ENCODE measurements at regions not wholly inside any gene's neighbourhood (a gene's known extent, or its start where the extent isn't known, plus 50 kb on each side); places are given as distances from the start of the nearest gene placed in this dataset.

- no peak for TF ChIP-seq CTCF (IDR thresholded peaks at IDR 0.05)
- TF ChIP-seq POLR2A (IDR thresholded peaks at IDR 0.05), result no peak
These were observed 50.0 kb upstream of the DTNBP1 start for GRCh38 chr6:15712797-15713196.

Measured in right lobe of liver (tissue), 4 donors.